ENCODE measurements at regions not wholly inside any gene's neighbourhood (a gene's known extent, or its start where the extent isn't known, plus 50 kb on each side); places are given as distances from the start of the nearest gene placed in this dataset.

GRCh38 chr11:19410032-19410431 lies 169.3 kb upstream of the E2F8 start:
- H3K27ac ChIP-seq (ENCODE audit: low read depth in 1 of 2, low read length in 1 of 2): no peak overlapping the region
- peaks cover 0 to 10% (median 5%) of the 10 kb centered on the region in 3 donors for H3K27me3 ChIP-seq (ENCODE audit: control insufficient read depth in 3 of 3, insufficient read depth in 3 of 3, low read length in 2 of 3)
- H3K4me3 ChIP-seq: no peak overlapping the region
- ATAC-seq (ENCODE audit: insufficient read depth, low FRiP score) (no peak), DNase-seq (no peak)
- 81 to 84% methylated on average over 3 of the region's 3 CpGs for WGBS, 2 donors
- TF ChIP-seq, protein P1, sequence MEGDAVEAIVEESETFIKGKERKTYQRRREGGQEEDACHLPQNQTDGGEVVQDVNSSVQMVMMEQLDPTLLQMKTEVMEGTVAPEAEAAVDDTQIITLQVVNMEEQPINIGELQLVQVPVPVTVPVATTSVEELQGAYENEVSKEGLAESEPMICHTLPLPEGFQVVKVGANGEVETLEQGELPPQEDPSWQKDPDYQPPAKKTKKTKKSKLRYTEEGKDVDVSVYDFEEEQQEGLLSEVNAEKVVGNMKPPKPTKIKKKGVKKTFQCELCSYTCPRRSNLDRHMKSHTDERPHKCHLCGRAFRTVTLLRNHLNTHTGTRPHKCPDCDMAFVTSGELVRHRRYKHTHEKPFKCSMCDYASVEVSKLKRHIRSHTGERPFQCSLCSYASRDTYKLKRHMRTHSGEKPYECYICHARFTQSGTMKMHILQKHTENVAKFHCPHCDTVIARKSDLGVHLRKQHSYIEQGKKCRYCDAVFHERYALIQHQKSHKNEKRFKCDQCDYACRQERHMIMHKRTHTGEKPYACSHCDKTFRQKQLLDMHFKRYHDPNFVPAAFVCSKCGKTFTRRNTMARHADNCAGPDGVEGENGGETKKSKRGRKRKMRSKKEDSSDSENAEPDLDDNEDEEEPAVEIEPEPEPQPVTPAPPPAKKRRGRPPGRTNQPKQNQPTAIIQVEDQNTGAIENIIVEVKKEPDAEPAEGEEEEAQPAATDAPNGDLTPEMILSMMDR (IDR thresholded peaks at IDR 0.05; ENCODE audit: control extremely low read depth, extremely low read depth): no peak
- no peaks in the 10 kb centered on the region for H3K36me3 ChIP-seq (ENCODE audit: control insufficient read depth in 4 of 4, insufficient read depth in 4 of 4, low read length in 4 of 4)
- peaks cover 0 to 6% (median 0%) of the 10 kb centered on the region in 5 donors for H3K4me1 ChIP-seq (ENCODE audit: control insufficient read depth in 5 of 5, insufficient read depth in 5 of 5, low read length in 5 of 5)
- no peak overlapping the region for H3K9ac ChIP-seq (ENCODE audit: insufficient read depth in 1 of 2, low read length in 2 of 2)
- H3K9me3 ChIP-seq (ENCODE audit: control insufficient read depth in 4 of 4, insufficient read depth in 3 of 4, low read length in 3 of 4): peaks cover 0 to 3% (median 0%) of the 10 kb centered on the region in 4 donors

DNA sequence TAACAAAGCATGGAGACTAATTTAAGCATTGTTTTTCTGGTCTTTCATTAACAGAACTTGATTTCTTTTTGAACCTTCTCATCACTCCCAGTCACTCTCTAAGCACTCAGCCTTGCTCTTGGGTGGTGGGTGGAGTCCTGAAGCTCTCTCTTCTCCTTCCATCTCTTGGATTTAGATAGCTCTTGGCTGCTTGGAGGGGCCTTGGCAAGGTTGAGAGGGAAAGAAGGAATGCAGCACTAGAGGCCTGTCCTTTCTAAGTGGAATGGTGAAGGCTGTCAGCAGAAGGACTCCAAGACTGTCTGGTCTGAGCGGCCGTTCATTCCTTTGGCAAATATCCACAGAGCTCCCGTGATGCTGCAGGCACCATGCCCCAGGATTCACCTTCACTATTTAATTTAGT lies 168.6 kb upstream of the E2F8 start:
- Histone ChIP-seq H3K9me3 (ENCODE audit: control insufficient read depth in 4 of 4, insufficient read depth in 3 of 4, low read length in 3 of 4) (peaks cover 0 to 3% (median 0%) of the 10 kb centered on the region in 4 donors), H3K4me1 (ENCODE audit: control insufficient read depth in 5 of 5, insufficient read depth in 5 of 5, low read length in 5 of 5) (peaks cover 0 to 6% (median 0%) of the 10 kb centered on the region in 5 donors), H3K4me3 (no peak overlapping the region), H3K9ac (ENCODE audit: insufficient read depth in 1 of 2, low read length in 2 of 2) (no peak overlapping the region), H3K27me3 (ENCODE audit: control insufficient read depth in 3 of 3, insufficient read depth in 3 of 3, low read length in 2 of 3) (peaks cover 0 to 10% (median 5%) of the 10 kb centered on the region in 3 donors), H3K36me3 (ENCODE audit: control insufficient read depth in 4 of 4, insufficient read depth in 4 of 4, low read length in 4 of 4) (no peaks in the 10 kb centered on the region), H3K27ac (ENCODE audit: low read depth in 1 of 2, low read length in 1 of 2) (no peak overlapping the region)
- DNase-seq: no peak
- TF ChIP-seq, protein P1 (IDR thresholded peaks at IDR 0.05; ENCODE audit: control extremely low read depth, extremely low read depth): no peak
- no peak for ATAC-seq (ENCODE audit: insufficient read depth, low FRiP score)
- WGBS, 2 donors: 55 to 61% methylated on average over 3 of the region's 3 CpGs

GRCh38 chr11:19407677-19408270 lies 167.0 kb upstream of the E2F8 start:
- 89 to 92% methylated on average over 17 of the region's 17 CpGs for WGBS, 2 donors
- H3K4me3 ChIP-seq: no peak overlapping the region
- no peak overlapping the region for H3K9ac ChIP-seq (ENCODE audit: insufficient read depth in 1 of 2, low read length in 2 of 2)
- ATAC-seq (ENCODE audit: insufficient read depth, low FRiP score): no peak
- no peaks in the 10 kb centered on the region for H3K36me3 ChIP-seq (ENCODE audit: control insufficient read depth in 4 of 4, insufficient read depth in 4 of 4, low read length in 4 of 4)
- H3K4me1 ChIP-seq (ENCODE audit: control insufficient read depth in 5 of 5, insufficient read depth in 5 of 5, low read length in 5 of 5): peaks cover 0 to 6% (median 0%) of the 10 kb centered on the region in 5 donors
- peaks cover 0 to 3% (median 0%) of the 10 kb centered on the region in 4 donors for H3K9me3 ChIP-seq (ENCODE audit: control insufficient read depth in 4 of 4, insufficient read depth in 3 of 4, low read length in 3 of 4)
- no peak for DNase-seq
- TF ChIP-seq, protein P1 (IDR thresholded peaks at IDR 0.05; ENCODE audit: control extremely low read depth, extremely low read depth): no peak
- H3K27me3 ChIP-seq (ENCODE audit: control insufficient read depth in 3 of 3, insufficient read depth in 3 of 3, low read length in 2 of 3): peaks cover 0 to 10% (median 5%) of the 10 kb centered on the region in 3 donors
- no peak overlapping the region for H3K27ac ChIP-seq (ENCODE audit: low read depth in 1 of 2, low read length in 1 of 2)

GRCh38 chr11:19405966-19406365 lies 165.2 kb upstream of the E2F8 start:
- H3K9ac ChIP-seq (ENCODE audit: insufficient read depth in 1 of 2, low read length in 2 of 2): no peak overlapping the region
- H3K9me3 ChIP-seq (ENCODE audit: control insufficient read depth in 4 of 4, insufficient read depth in 3 of 4, low read length in 3 of 4): peaks cover 0 to 3% (median 0%) of the 10 kb centered on the region in 4 donors
- ATAC-seq (ENCODE audit: insufficient read depth, low FRiP score) (no peak), DNase-seq (no peak)
- H3K27ac ChIP-seq (ENCODE audit: low read depth in 1 of 2, low read length in 1 of 2): no peak overlapping the region
- TF ChIP-seq, protein P1 (IDR thresholded peaks at IDR 0.05; ENCODE audit: control extremely low read depth, extremely low read depth): no peak
- peaks cover 0 to 6% (median 0%) of the 10 kb centered on the region in 5 donors for H3K4me1 ChIP-seq (ENCODE audit: control insufficient read depth in 5 of 5, insufficient read depth in 5 of 5, low read length in 5 of 5)
- 71 to 78% methylated on average over 4 of the region's 4 CpGs for WGBS, 2 donors
- no peaks in the 10 kb centered on the region for H3K36me3 ChIP-seq (ENCODE audit: control insufficient read depth in 4 of 4, insufficient read depth in 4 of 4, low read length in 4 of 4)
- no peak overlapping the region for H3K4me3 ChIP-seq
- peaks cover 0 to 7% (median 0%) of the 10 kb centered on the region in 3 donors for H3K27me3 ChIP-seq (ENCODE audit: control insufficient read depth in 3 of 3, insufficient read depth in 3 of 3, low read length in 2 of 3)

Measured in lung (tissue), 11 donors.